ENCODE measurements at regions not wholly inside any gene's neighbourhood (a gene's known extent, or its start where the extent isn't known, plus 50 kb on each side); places are given as distances from the start of the nearest gene placed in this dataset.

DNA sequence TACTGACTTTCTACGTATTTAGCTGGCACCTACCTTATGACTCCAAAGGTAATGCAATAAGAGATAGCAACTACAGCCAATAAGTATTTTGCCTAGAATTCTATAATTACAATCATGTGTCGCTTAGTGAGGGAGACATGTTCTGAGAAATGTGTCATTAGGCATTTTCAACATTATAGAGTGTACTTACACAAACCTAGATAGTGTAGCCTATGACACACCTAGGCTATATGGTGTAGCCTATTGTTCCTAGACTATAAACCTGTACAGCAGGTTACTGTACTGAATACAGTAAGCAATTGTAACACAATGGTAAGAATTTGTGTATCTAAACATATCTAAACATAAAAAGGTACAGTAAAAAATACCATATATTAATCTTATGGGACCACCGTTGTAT, 363.4 kb upstream of the DPH6 start:
- intact Hi-C loops (cut with micrococcal nuclease) = no loop called here

DNA sequence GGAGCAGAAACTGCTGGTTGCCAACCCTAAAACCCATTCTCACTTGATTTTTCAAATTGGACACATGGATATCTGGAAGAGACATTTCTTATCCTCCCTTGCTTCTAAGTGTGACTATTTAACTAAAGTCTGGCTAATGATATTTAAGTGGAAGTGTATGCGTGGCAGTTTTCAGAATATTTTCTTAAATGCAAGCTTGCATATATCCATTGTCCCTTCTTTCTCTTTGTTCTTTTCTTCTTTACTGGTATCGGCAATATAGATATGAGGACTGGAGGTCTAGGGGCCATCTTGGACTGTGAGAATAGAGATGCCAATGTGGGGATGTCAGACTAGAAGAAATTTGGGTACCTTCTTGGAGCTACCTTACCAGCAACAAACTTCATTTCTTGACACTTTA, 364.3 kb upstream of the DPH6 start:
- 14% methylated on average over 2 of the region's 2 CpGs for WGBS (ENCODE audit: insufficient coverage, low coverage, missing lambda C conversion rate)
- Histone ChIP-seq H3K9ac (ENCODE audit: insufficient read depth in 1 of 2, low read depth in 2 of 2, low read length in 2 of 2) (no peak overlapping the region), H2AFZ (ENCODE audit: low read depth, low read length) (no peak overlapping the region), H3K9me1 (ENCODE audit: control insufficient read depth, insufficient read depth, low read length) (no peaks in the 10 kb centered on the region), H3K4me3 (no peak overlapping the region), H3K27me3 (ENCODE audit: control insufficient read depth in 2 of 2, insufficient read depth in 2 of 2, low read length in 2 of 2) (no peaks in the 10 kb centered on the region), H4K20me1 (replicated peaks; ENCODE audit: control insufficient read depth, insufficient read depth, low read length) (no peaks in the 10 kb centered on the region), H3K79me2 (ENCODE audit: control insufficient read depth, insufficient read depth, low read length) (no peaks in the 10 kb centered on the region), H3K9me3 (replicated peaks; ENCODE audit: control insufficient read depth, insufficient read depth, low read depth, low read length) (no peaks in the 10 kb centered on the region), H3K27ac (ENCODE audit: extremely low read depth, low read depth, low read length) (no peak overlapping the region), H3K4me2 (ENCODE audit: insufficient read depth, low read length) (no peak overlapping the region), H3K4me1 (replicated peaks in 1 of 2; ENCODE audit: control insufficient read depth in 2 of 2, insufficient read depth in 2 of 2, low read length in 2 of 2) (no peaks in the 10 kb centered on the region), H3K36me3 (ENCODE audit: control insufficient read depth, insufficient read depth, low read length) (no peaks in the 10 kb centered on the region)
- no TSS peak for BruUV-seq (replicated peaks)
- intact Hi-C loops (cut with micrococcal nuclease) = no loop called here
- CTCF ChIA-PET (ENCODE audit: low intra/inter-chr PET ratio) = no interaction called here
- TF ChIP-seq C11orf30 (IDR thresholded peaks at IDR 0.05; ENCODE audit: low read depth) (peak; percentile 26; the same call in 1 of the 2 replicates), ZNF316 (IDR thresholded peaks at IDR 0.05) (peak; percentile 50; the same call in 1 of the 2 replicates), TAF15 (IDR thresholded peaks at IDR 0.05; ENCODE audit: low read depth, low read length) (no peak), STAG1 (CRISPR knock-in tag; IDR thresholded peaks at IDR 0.05; ENCODE audit: borderline replicate concordance) (no peak), DMBX1 (CRISPR knock-in tag; IDR thresholded peaks at IDR 0.05; ENCODE audit: borderline replicate concordance) (no peak)
- DNase-seq (ENCODE audit: extremely low read depth in 1 of 4, low spot score in 3 of 4) (no peak), ATAC-seq (no peak), FAIRE-seq (no peak)
- POLR2A ChIA-PET = interaction anchor here (1.3 kb wide), 1 partner anchor 12 kb away, joined by 3 read pairs; no protein-coding TSS in a partner anchor
- in situ Hi-C loops (cut with MboI) = no loop called here

More for the DNA sequence above, 363.4 kb upstream of the DPH6 start:
- TF ChIP-seq ZBTB1 (CRISPR knock-in tag; IDR thresholded peaks at IDR 0.05; ENCODE audit: borderline replicate concordance, low read depth) (no peak), ZC3H11A (IDR thresholded peaks at IDR 0.05; ENCODE audit: low read depth, low read length) (no peak)
- H2AFZ ChIP-seq (ENCODE audit: low read depth, low read length) = no peak overlapping the region
- no peak overlapping the region for H3K4me3 ChIP-seq
- no peak overlapping the region for H3K4me2 ChIP-seq (ENCODE audit: insufficient read depth, low read length)
- ChIA-PET CTCF (ENCODE audit: low intra/inter-chr PET ratio) (no interaction called here), POLR2A (no interaction called here)
- H3K27me3 ChIP-seq (ENCODE audit: control insufficient read depth in 2 of 2, insufficient read depth in 2 of 2, low read length in 2 of 2) = no peaks in the 10 kb centered on the region
- no peaks in the 10 kb centered on the region for H3K79me2 ChIP-seq (ENCODE audit: control insufficient read depth, insufficient read depth, low read length)
- in situ Hi-C loops (cut with MboI) = no loop called here
- WGBS (ENCODE audit: insufficient coverage, low coverage, missing lambda C conversion rate) = 5% methylated on average over 3 of the region's 3 CpGs
- no TSS peak for BruUV-seq (replicated peaks)
- H4K20me1 ChIP-seq (replicated peaks; ENCODE audit: control insufficient read depth, insufficient read depth, low read length) = no peaks in the 10 kb centered on the region
- no peaks in the 10 kb centered on the region for H3K4me1 ChIP-seq (replicated peaks in 1 of 2; ENCODE audit: control insufficient read depth in 2 of 2, insufficient read depth in 2 of 2, low read length in 2 of 2)
- no peak for DNase-seq (ENCODE audit: extremely low read depth in 1 of 4, low spot score in 3 of 4)
- H3K27ac ChIP-seq (ENCODE audit: extremely low read depth, low read depth, low read length) = no peak overlapping the region
- no peaks in the 10 kb centered on the region for H3K36me3 ChIP-seq (ENCODE audit: control insufficient read depth, insufficient read depth, low read length)
- no peak for ATAC-seq
- no peak overlapping the region for H3K9ac ChIP-seq (ENCODE audit: insufficient read depth in 1 of 2, low read depth in 2 of 2, low read length in 2 of 2)
- no peaks in the 10 kb centered on the region for H3K9me1 ChIP-seq (ENCODE audit: control insufficient read depth, insufficient read depth, low read length)
- FAIRE-seq = no peak
- H3K9me3 ChIP-seq (replicated peaks; ENCODE audit: control insufficient read depth, insufficient read depth, low read depth, low read length) = no peaks in the 10 kb centered on the region
